ENCODE measurements at regions not wholly inside any gene's neighbourhood (a gene's known extent, or its start where the extent isn't known, plus 50 kb on each side); places are given as distances from the start of the nearest gene placed in this dataset.

- no peak for DNase-seq
- H3K27ac ChIP-seq (ENCODE audit: insufficient read length, low read depth, low read length), result no peak overlapping the region
- no peak overlapping the region for H3K4ac ChIP-seq (ENCODE audit: low read depth, low read length)
- Mint-ChIP-seq H3K36me3 (ENCODE audit: insufficient read depth in 1 of 3, low read depth in 3 of 3) (no peaks in the 10 kb centered on the region; a peak in 1 of 7 replicates), H3K27ac (no peak overlapping the region), H3K9me3 (no peaks in the 10 kb centered on the region; a peak in 1 of 5 replicates), H3K4me3 (no peak overlapping the region), H3K4me1 (peaks cover 4 to 7% of the 10 kb centered on the region in 2 experiments; a peak in 3 of 4 replicates), H3K27me3 (ENCODE audit: low read depth) (no peaks in the 10 kb centered on the region)
- no peak overlapping the region for H2AK5ac ChIP-seq (ENCODE audit: insufficient read length, low read length)
- H2AFZ ChIP-seq (ENCODE audit: low read length), result no peak overlapping the region
- no peaks in the 10 kb centered on the region for H3K23me2 ChIP-seq (ENCODE audit: insufficient read length, low read depth, low read length, poor library complexity, severe bottlenecking)
- H3K27me3 ChIP-seq (ENCODE audit: insufficient read depth, low read length), result no peaks in the 10 kb centered on the region
- no CpG with 5 or more reads among the region's 2 CpGs for WGBS (ENCODE audit: extremely low coverage, insufficient read length, low lambda C conversion rate)
- H3T11ph ChIP-seq (ENCODE audit: low read length), result no peak overlapping the region
- no peak overlapping the region for H3K18ac ChIP-seq (ENCODE audit: insufficient read length, low read depth, low read length)
- H2BK5ac ChIP-seq (ENCODE audit: insufficient read length, low read length), result no peak overlapping the region
- H2BK15ac ChIP-seq (ENCODE audit: low read depth, low read length), result no peak overlapping the region
- H3K79me2 ChIP-seq (ENCODE audit: insufficient read depth, low read length), result no peaks in the 10 kb centered on the region
- no peak overlapping the region for H4K5ac ChIP-seq (ENCODE audit: insufficient read length, low read depth, low read length)
- no peak overlapping the region for H4K8ac ChIP-seq (replicated peaks; ENCODE audit: insufficient read length, low read depth, low read length)
- no peak overlapping the region for H2BK20ac ChIP-seq (ENCODE audit: low read depth, low read length, poor library complexity, severe bottlenecking)
- H3K56ac ChIP-seq (ENCODE audit: insufficient read length, low read depth, low read length), result no peak overlapping the region
- H3K79me1 ChIP-seq (ENCODE audit: insufficient read depth, low read depth, low read length, poor library complexity, severe bottlenecking), result no peaks in the 10 kb centered on the region
- H4K91ac ChIP-seq (ENCODE audit: insufficient read length, low read depth, low read length), result no peak overlapping the region
- no peak for TF ChIP-seq CTCF (conservative IDR thresholded peaks at IDR 0.05)
- H2BK12ac ChIP-seq (ENCODE audit: insufficient read length, low read depth, low read length), result no peak overlapping the region
- H3K23ac ChIP-seq (ENCODE audit: insufficient read length, low read depth, low read length), result no peak overlapping the region
- no peaks in the 10 kb centered on the region for H3K9me3 ChIP-seq (ENCODE audit: control insufficient read depth, low read depth, low read length)
- H3K4me2 ChIP-seq (ENCODE audit: insufficient read depth, insufficient read length, low read length), result no peak overlapping the region
- no peaks in the 10 kb centered on the region for H3K4me1 ChIP-seq (ENCODE audit: insufficient read depth, low read length)
- H3K9ac ChIP-seq (ENCODE audit: extremely low read depth, insufficient read length, low read length), result no peak overlapping the region
- no peak overlapping the region for H3K14ac ChIP-seq (ENCODE audit: insufficient read depth, low read length)
- no peaks in the 10 kb centered on the region for H4K20me1 ChIP-seq (ENCODE audit: control insufficient read depth, insufficient read depth, insufficient read length)
- H2BK120ac ChIP-seq (ENCODE audit: low read depth, low read length, poor library complexity, severe bottlenecking), result no peak overlapping the region
Measured at GRCh38 chr6:23534351-23534750, 591.7 kb upstream of the NRSN1 start.
